ENCODE measurements at regions not wholly inside any gene's neighbourhood (a gene's known extent, or its start where the extent isn't known, plus 50 kb on each side); places are given as distances from the start of the nearest gene placed in this dataset.

DNA sequence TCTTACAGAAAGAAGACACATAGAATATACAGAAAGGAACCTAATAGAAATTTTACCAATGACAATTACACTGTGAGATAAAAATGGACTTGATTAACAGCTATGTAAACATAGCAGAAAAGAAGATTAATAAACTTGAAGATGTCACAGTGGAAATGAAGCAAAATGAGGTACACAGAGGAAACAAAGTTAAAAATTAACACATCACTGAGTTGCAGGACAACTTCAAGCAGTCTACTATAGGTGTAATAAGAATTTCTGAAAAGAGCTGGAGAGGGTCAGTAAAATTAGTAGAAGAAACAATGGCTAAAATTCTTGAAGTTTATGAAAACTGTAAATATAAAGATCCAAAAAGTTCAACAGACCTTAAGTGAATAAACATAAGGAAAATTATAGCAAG lies 738.7 kb downstream of the C12orf50 start:
- H4K20me1 ChIP-seq (replicated peaks; ENCODE audit: control insufficient read depth, extremely low read depth, insufficient read depth, low read length): no peaks in the 10 kb centered on the region
- no peaks in the 10 kb centered on the region for H3K79me2 ChIP-seq (ENCODE audit: control insufficient read depth, insufficient read depth, low read length)
- no peaks in the 10 kb centered on the region for H3K9me1 ChIP-seq (replicated peaks; ENCODE audit: control insufficient read depth, extremely low read depth, insufficient read depth, low read length)
- H3K4me3 ChIP-seq (replicated peaks in 1 of 3; ENCODE audit: insufficient read depth in 1 of 3, low read depth in 1 of 3, low read length in 3 of 3): no peak overlapping the region
- H3K27me3 ChIP-seq (ENCODE audit: control insufficient read depth in 2 of 2, insufficient read depth in 2 of 2, low read length in 2 of 2): no peaks in the 10 kb centered on the region
- ChIA-PET POLR2A (no interaction called here), CTCF (no interaction called here)
- intact Hi-C loops (cut with micrococcal nuclease) (no loop called here), dilution Hi-C loops (cut with MboI; ENCODE audit: extremely low pct_ligation_motif_present, low sequenced_read_pairs) (no loop called here)
- no peak for FAIRE-seq
- no peak overlapping the region for H3K9ac ChIP-seq (replicated peaks; ENCODE audit: extremely low read depth, insufficient read depth, low read length)
- no peak overlapping the region for H3K4me2 ChIP-seq (ENCODE audit: insufficient read depth, low read length)
- no peaks in the 10 kb centered on the region for H3K4me1 ChIP-seq (ENCODE audit: control insufficient read depth, extremely low read depth, insufficient read depth, low read length)
- H3K27ac ChIP-seq (ENCODE audit: insufficient read depth, low read depth, low read length): no peak overlapping the region
- no peak overlapping the region for H2AFZ ChIP-seq (ENCODE audit: low read depth, low read length)
- no peaks in the 10 kb centered on the region for H3K36me3 ChIP-seq (ENCODE audit: control insufficient read depth in 2 of 2, extremely low read depth in 1 of 2, insufficient read depth in 2 of 2, low read length in 2 of 2)
- no peaks in the 10 kb centered on the region for H3K9me3 ChIP-seq (replicated peaks; ENCODE audit: control insufficient read depth, insufficient read depth, low read length)
- no peak for TF ChIP-seq MYC (IDR thresholded peaks at IDR 0.05; ENCODE audit: low read depth, low read length)
- no peak for TF ChIP-seq JUN (IDR thresholded peaks at IDR 0.05; ENCODE audit: borderline replicate concordance, insufficient read depth, insufficient read length, low read depth)
- no peak for TF ChIP-seq GATA2 (IDR thresholded peaks at IDR 0.05; ENCODE audit: insufficient read depth, insufficient read length, low read depth, low read length)
- TF ChIP-seq FOS (IDR thresholded peaks at IDR 0.05; ENCODE audit: borderline replicate concordance, insufficient read depth, low read length): no peak
- TF ChIP-seq, protein P1, sequence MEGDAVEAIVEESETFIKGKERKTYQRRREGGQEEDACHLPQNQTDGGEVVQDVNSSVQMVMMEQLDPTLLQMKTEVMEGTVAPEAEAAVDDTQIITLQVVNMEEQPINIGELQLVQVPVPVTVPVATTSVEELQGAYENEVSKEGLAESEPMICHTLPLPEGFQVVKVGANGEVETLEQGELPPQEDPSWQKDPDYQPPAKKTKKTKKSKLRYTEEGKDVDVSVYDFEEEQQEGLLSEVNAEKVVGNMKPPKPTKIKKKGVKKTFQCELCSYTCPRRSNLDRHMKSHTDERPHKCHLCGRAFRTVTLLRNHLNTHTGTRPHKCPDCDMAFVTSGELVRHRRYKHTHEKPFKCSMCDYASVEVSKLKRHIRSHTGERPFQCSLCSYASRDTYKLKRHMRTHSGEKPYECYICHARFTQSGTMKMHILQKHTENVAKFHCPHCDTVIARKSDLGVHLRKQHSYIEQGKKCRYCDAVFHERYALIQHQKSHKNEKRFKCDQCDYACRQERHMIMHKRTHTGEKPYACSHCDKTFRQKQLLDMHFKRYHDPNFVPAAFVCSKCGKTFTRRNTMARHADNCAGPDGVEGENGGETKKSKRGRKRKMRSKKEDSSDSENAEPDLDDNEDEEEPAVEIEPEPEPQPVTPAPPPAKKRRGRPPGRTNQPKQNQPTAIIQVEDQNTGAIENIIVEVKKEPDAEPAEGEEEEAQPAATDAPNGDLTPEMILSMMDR (IDR thresholded peaks at IDR 0.05; ENCODE audit: extremely low read depth in 1 of 2, insufficient read depth in 1 of 2, low read depth in 1 of 2, low read length in 2 of 2): no peak
- TF ChIP-seq POLR2A (IDR thresholded peaks at IDR 0.05; ENCODE audit: low read depth, low read length): no peak
- TF ChIP-seq, protein P2, sequence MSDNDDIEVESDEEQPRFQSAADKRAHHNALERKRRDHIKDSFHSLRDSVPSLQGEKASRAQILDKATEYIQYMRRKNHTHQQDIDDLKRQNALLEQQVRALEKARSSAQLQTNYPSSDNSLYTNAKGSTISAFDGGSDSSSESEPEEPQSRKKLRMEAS (IDR thresholded peaks at IDR 0.05; ENCODE audit: insufficient read depth, insufficient read length): no peak
- no peak for TF ChIP-seq EZH2 (IDR thresholded peaks at IDR 0.05; ENCODE audit: borderline replicate concordance, low read depth, low read length, severe bottlenecking)
- no peak for TF ChIP-seq POLR2AphosphoS5 (IDR thresholded peaks at IDR 0.05; ENCODE audit: insufficient read depth, low read depth, low read length)
- no TSS peak for BruUV-seq (replicated peaks)
- DNase-seq (ENCODE audit: low read depth, low spot score): no peak

All from endothelial cell of umbilical vein (primary cell).